T-helper 1 cell (primary cell): ENCODE measurements at regions not wholly inside any gene's neighbourhood (a gene's known extent, or its start where the extent isn't known, plus 50 kb on each side); places are given as distances from the start of the nearest gene placed in this dataset.

Experiments
- DNase-seq, 5 donors: peaks; one replicate each; pipeline ENCODE4 v3.0.0-alpha.2; 2012 to 2020

DNA sequence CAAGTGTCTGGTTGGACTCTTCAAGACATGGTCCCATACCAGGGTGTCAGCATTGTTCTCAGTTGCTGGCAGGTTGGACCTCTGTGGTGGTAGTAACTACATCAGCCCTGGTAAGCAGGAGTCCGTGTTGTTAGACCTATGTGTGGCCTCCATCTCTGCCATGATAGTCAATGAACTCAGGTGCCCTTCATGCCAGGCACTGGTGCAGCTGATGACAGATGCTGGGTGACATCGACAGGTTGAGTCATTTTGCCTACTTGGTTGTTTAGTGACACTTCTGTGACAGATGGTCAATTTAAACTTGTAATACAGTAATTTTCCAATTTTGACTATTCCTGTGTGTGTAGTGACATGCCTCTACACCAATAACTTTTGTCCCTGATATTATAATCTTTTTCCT, 189.7 kb downstream of the SP3 start:
- DNase-seq, result no peak

DNA sequence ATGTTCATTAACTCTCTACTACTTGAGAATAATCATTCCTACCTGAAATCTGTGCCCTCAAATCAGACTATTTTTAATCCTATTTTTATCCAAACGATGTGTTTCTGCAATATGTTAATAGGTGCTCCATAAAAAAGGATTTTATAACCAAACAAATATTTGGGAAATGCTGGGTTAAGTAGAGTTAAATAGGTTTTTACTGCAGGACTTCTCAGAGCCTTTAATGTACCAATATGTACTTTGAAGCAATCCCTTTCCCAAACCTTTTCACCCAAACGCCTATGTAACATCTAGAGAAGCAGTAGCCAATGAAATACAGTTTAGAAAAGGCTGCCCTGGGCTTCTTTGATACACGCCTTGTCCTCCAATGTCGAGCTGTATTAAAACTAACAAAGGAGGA, 182.5 kb downstream of the SP3 start:
- no peak for DNase-seq

DNA sequence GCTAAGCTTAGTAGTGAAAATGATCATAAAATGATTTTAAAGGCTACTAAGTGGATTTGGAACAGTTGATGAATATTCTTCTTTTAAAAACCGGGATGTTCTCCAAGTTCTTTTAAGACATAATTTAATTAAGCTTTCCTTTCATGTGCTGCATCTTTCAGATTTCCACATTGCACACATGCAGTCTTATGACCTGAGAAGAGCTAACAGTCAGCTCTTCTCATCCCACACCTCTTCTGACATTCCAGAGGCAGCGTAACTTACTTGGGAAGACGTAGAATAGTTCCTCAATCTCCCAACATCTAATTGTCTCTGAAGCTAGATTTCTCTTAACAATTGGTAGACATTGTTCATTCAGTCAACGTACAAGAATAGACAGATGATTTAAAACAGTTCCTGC, 181.8 kb downstream of the SP3 start:
- DNase-seq, result no peak

DNA sequence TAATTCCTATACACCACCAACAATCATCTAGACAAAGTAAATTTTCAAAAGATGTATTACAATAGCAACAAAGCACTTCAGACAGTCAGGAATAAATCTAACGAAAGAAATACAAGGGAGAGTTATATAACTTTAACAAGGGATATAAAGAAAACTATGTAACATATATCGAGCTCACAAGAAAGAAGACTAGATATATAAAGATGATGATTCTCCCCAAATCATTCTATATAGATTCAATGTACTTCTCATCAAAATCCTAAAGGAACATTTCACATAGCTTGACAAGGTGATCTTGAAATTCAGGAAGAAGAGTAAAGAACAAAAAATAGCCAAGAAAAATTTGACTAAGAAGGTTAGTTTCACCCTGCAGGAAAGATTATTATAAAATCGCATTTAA, 179.4 kb downstream of the SP3 start:
- no peak for DNase-seq

DNA sequence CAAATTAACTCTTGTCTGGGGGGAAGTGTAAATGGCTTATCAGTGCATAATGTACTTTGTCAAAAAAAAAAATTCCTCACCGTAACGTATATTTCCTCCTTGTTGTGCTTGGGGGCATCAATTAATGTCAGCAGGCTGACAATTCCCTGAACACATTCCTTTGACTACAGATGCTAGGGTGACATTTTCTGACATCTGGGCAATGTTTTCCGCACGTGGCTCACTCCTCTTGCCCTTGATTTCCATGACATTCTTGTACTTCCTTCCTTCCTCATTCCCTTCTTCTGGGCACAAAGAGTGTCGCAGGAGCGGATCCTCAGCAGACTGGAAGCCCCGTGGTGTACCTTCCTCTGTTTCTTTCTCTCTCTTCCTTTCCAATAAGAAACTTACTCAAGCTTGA, 173.7 kb downstream of the SP3 start:
- no peak for DNase-seq

DNA sequence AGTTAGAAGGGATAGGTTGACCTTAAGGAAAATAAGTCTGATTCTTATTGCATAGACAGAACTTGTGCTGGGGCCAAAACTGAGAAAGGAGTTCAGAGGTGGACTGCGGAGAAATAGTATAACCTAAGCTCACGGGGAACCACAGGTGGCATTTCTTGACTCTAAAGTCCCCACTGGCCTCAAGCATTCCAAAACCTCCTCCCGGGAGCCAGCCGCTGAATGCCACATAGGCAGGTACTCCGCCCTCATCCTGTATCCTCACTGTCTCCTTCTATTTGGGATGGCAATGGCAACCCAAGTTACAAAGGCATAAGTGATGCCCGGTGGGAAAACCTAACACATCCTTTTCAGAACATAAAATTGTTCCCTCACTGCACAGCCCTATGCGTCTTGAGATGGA, 173.0 kb downstream of the SP3 start:
- DNase-seq, result no peak

DNA sequence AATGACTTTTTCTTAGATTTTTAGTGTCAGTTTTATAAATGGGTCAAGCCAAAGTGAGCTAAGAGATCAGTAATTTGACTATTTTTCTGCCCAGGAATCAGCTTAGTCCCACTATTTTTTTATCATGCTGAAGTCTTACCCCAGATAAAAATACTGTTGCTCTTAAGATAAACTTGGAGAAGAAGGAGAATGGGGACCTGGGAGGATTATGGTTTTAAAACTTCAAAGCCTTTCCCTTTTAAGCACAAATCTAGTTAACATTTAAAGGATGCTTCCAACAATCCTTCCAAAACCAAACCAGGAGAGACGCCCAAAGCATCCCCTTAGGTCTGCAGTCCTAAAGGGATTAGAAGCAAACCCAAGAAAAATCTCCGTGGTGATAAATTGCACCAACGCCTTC, 172.4 kb downstream of the SP3 start:
- no peak for DNase-seq

DNA sequence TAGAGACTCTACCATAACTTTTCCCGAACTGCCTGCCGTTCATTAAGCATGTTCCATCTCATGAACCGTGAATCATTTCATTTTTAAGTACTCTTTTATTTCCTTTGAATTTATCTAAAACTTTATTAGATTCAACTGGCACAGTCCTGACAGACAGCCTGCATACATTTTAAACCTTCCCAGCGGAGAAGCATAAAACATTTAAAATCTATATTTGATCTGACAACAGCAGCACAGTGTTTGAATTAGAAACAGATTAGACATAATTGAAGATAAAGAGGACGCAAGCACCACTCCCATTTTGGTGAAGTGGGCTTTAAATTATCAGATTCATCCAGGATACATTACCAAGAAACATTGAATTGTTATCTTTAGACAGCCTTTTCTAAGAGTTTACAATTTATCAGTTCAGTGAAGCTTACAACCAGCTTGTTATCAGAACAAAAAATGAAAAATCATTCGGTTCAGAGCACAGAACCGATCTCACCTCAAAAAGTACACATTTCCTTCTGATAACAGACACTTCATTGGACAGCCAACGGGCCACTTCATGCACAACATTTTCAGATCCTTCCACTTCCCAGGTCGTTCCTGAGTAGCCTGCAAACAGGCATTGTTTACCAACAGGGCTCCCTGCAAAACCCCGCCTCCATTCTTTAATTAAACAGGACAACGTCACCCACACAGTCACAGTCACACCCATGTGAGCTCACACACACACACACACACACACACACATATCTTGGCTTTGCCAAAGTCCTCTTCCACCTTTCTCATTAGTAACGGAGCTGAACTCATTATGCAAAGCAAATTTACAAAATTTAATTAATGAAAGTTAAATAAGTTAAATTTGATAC, 171.2 kb downstream of the SP3 start:
- no peak for DNase-seq

DNA sequence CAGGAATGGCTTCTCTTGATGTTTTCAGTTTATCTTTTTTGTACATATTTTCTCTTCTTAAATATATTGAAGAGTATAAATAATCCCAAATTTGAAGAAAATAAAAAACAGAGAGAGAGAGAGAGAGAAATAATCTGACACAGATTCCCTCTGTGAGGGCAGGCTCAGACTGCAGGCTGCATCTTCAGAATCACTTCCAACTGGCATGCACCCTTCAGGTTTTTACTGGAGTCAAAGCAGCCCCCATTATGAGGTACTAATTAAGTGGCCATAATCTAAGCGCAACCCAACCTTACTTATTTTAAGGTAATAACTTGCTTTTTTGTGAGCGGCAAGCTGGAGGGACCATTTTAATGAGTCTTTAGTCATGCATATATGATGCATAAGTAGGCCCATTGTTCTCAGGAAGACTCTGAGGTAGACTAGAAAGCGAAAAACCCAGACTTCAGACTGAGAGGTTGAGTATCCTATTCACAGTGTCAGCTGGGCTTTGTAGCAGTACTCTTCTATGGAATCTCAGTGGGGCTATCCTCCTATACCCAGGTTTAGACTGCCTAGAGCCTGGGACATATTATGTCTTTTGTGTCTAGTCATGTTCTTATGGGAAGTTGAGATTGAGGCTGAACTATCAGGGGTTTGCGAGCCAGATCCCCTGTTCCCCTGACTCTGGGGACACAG, 167.4 kb downstream of the SP3 start:
- no peak for DNase-seq

DNA sequence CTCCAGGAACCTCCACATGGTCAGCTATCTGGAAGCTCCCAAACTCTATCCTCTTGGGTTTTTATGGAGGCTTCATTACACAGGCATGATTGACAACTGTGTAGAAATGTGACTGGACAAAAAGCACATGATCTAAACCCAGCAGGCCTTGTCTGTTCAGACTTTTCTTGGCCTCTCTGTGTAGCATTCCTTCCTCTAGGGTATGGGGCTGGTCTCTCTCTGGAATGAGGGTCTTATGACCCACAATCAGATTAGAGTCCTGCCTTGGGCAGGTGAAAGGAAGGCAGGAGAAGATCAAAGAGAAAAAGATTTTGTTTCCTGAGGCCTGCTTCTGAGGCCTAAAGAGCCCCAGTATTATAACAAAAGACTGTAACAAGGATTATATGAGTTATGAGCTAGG, 162.7 kb downstream of the SP3 start:
- no peak for DNase-seq

DNA sequence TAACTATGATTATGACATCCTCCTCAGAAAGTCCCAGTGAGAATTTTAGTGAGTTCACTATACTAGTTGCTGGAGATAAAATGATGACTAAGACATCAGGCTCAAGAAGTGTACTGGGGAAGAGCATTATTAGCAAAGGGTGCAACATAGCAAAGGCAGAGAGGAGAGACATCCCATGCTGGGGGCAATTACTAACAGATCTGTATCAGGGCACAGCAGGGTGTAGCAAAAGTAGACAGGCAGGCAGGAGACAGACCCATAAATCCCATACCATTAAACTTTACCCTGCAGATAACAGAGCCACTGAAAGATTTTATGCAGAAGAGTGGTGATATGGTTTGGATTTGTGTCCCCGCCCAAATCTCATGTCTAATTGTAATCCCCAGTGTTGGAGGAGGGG, 161.7 kb downstream of the SP3 start:
- DNase-seq, result no peak

DNA sequence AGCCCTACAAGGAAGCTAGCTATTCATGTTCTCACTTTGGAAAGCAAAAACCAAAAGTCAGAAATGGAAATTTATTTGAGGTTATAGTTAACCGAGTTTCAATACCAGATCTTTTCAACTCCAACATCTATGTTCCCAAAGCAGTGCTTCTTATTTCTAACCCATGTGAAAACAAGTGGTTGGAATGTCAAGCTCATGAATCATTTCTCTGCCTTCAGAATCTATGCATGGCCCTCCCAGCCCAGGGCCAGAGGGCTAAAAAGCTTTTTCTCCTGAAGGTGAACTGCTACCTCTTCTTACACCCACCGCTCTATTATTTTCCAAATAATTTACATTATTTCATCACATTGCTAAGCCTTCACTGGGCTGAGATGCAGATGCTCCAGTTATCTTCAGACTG, 158.4 kb downstream of the SP3 start:
- DNase-seq, result no peak

DNA sequence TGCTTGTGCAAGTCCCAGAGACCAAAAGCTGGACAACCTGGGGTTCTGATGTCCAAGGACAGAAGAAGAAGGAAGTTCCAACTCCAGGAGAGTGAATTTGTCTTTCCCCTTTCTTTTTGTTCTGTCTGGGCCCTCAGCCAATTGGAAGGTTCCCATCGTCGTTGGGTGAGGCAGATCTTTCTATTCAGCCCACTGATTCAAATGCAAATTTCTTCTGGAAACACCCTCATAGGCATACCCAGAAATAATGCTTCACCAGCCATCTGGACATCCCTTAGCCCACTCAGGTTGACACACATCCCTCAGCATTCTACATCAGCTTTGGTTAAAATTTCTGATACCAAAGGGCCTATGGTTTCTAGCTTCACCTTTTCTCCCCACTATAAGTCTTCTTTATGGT, 156.5 kb downstream of the SP3 start:
- no peak for DNase-seq

DNA sequence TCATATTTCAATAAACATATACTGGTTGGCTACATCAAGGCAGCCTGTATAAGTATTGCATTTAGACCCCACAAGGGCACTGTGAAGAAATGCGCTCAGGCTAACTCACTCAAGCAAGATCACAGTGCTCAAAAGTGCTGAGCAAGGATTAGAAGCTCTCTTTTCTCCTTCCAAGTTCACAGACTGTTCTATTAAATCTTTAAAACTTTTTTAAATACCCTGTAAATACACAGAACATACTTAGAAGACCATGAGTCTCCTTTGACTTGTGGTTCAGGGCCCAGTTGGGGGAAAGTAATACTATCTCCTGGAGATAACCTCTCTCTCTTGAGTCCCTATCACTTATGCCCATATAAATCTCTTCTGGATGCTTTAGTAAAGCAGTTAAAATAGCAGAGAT, 152.9 kb downstream of the SP3 start:
- DNase-seq, result no peak

DNA sequence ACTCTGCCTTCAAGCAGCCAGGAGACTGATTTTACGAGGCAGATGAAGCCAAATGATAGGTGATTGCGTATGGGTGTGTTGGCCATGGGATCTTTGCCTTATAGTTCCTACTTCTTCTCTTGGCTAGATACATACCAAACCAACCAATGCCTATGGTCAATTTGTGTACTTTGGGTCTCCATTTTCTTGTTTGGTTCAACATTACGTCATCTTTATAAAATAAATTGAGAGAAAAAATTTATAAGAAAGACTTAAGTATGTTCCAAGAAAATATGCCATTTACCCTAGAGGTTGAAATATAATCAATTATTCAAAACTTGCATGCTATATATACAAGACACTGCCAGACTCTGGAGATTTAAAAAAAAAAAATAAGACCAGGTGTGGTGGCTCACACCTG, 150.9 kb downstream of the SP3 start:
- DNase-seq, result no peak

DNA sequence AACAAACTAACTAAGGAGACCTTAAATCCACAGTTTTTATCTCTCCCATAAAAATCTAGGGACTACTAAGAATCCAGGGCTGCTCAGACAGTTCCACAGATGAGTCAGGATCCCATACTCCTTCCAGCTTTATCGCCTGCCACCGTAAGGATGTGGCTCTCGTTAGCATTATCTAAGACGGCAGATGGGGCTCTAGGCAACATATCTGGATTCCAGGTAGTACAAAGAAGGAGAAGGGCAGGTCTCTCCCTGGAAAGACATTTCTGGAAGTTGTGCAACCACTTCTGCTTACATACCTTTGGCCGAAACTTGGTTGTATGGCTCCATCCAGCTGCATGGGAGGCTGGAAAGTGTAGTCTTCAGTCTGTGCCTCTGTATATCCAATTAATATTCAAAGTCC, 149.4 kb downstream of the SP3 start:
- DNase-seq, result no peak

DNA sequence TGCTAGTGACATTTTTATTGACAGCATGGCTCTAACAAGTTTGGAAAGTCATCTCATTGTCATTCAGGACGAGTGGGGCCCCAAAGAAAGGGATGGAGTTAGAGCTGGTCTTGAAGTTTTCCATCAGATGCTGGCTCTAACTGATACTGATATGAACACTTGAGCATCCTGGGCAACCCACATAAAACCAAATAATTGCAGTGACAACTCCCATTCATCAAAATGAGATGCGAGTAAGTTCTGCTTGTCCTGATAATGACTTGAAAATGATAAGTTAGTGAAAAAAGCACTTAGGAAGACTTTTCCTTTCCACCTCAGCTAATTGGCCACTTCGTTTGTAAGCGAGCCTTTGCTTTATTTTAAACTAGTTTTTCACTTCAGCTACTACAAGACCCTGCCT, 147.6 kb downstream of the SP3 start:
- no peak for DNase-seq

DNA sequence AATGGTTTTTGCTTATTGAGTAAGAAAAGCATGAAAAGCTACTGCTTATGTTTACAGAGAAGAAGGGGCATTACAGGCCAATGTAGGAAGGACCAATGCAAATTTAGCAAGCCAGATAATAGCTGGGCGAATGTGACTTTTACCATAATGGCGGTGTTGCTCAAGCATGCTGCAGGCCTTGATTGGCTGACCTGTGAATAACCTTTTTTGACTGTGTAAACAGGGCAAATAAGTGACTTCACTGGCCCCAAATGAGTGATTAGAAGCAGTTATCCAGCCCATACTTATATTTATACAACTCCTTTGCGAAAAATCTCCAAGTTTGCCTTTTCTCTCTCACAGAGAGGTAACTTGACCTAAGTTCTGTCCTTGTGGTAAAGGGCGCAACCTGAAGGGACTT, 146.9 kb downstream of the SP3 start:
- DNase-seq, result no peak

DNA sequence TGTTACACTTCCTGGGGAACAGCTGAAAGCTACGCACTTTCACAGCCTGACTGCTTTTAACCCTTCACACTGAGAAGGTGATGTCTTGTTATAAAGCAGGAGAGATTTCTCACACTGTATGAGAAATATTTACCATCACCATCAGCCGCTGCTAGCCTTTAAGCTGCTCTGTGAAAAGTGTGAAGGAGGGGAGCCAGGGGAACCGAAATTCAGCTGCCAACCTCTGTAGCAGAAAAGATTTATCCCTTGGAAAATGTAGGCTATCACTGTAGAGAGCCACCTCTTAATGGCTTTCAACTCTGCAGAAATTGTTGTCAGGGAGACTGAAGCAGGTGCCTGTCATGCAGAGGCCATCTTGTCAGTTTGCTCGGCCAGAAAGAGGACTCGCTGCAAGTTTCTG, 145.3 kb downstream of the SP3 start:
- no peak for DNase-seq

DNA sequence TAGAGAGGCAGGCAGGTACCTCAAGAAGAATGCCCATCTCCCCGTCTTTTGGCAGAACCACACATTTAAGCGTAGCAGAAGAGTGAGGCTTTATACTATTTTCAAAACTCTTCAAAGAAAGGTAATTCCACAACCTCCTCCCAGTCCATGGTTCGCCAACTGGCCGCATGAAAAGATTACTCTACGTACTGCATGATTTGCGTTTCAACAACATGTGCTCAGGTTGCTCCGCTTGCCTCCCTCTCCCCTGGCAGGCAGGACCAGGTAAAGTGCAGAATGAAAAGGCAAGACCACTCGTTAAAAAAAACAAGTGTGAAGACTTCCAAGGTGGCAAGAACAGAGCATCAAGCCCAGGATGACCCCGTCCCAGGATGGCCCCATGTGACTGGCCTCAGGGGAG, 143.7 kb downstream of the SP3 start:
- DNase-seq, result no peak

DNA sequence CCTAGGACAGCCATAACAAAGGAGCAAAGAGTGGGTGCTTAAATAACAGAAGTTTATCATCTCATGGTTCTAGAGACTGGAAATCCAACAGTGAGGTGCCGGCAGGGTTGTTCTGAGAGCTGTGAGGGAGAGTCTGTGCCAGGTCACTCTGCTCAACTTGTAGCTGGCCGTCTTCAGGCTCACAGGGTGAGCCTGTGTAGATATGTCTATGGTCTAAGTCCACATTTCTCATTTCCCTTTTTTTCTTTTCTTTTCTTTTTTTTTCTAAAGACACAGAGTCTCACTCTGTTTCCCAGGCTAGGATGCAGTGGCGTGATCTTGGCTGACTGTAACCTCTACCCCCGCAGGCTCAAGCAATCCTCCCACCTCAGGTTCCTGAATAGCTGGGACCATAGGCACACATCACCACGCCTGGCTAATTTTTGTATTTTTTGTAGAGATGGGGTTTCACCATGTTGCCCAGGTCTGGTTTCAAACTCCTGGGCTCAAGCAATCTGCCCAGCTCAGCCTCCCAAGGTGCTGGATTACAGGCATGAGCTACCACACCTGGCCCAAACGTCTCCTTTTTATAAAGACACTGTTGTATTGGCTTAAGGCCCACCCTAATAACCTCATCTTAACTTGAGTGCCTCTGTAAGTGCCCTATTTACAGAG, 142.2 kb downstream of the SP3 start:
- DNase-seq, result no peak

DNA sequence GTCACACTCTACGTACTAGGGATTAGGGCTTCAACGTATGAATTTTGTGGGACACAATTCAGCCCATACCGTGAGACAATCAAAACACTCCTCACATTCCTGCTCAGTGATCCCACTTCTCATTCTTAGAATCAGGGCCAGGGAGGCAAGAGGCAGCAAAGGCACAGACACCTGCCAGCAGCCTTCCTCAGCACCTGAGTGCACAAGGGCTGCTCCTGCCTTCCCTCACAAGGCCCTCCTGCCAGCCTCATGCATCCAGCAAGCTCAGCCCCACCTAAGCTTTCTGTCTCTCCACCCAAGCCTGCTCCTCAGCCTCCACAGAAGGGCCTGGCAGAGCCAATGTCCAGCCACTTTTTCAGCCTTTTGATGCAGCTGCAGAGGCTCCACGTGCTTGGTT, 141.6 kb downstream of the SP3 start:
- no peak for DNase-seq

DNA sequence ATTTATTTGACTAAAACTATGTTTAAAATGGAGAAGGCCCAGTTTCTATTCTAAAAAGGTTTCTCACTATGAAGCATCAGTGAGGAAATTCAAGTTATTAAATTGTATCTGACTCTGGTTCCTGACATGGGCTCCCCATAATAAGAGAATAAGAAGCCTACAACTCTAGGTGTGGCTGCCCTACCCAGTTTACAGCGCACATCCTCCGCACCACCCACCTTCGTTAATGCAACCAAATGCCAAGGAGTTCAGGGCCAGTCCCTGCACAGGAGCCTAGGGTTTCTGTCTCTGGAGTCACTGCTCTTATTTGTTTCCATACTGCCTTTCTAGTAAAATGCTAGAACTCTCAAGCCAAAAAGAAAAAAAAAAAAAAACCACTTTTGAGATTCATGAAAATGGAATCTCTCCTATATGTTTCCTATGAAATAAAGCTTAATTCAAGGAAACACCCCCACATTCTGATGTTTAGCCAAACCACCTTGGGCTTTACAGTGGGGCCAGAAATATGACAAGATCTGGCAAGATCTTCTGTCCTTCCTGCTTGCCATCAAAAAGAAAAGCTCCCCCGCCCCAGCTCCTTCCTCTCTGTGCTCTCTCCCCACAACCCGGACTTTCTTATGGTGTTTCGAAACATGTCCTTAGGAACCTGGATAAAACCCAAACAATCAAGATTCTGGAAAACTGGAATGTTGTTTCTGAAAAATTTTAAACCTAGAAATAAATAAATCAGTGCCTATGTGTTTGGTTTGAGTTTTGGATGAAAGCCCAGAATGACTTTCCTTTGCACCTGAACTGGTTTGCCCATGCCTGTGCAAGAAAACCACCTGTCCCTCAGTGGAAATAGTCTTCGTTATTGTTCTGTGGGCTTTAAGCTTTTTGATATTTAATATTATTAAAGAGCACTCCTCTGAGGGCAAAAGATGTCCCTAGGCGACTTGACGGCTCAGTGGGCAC, 136.7 kb downstream of the SP3 start:
- DNase-seq, result no peak
